Kidney glomerular epithelial cell (primary cell): ENCODE measurements at regions not wholly inside any gene's neighbourhood (a gene's known extent, or its start where the extent isn't known, plus 50 kb on each side); places are given as distances from the start of the nearest gene placed in this dataset.

Experiments
- DNase-seq: peaks from one replicate; lab custom pipeline; 2025; lab: John Stamatoyannopoulos, UW

DNA sequence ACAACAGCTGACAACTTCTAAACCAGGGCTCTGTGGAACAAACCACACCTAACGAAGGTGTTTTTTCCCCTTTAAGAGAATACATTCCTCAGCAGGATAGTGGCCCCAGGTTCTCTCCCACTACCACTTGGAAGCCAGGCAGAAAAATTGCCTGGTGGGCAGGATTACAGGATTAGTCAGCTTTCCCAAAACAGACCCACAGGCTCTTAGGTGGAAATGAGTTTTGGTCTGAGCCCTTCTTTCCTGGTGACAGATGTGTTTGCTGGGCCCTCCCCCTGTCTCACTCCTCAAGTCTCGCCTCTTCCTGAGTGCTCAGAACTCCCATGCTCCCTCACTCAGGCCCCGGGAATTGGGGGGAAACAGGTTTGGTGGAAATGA lies 139.4 kb upstream of the HAAO start:
- DNase-seq: no peak

DNA sequence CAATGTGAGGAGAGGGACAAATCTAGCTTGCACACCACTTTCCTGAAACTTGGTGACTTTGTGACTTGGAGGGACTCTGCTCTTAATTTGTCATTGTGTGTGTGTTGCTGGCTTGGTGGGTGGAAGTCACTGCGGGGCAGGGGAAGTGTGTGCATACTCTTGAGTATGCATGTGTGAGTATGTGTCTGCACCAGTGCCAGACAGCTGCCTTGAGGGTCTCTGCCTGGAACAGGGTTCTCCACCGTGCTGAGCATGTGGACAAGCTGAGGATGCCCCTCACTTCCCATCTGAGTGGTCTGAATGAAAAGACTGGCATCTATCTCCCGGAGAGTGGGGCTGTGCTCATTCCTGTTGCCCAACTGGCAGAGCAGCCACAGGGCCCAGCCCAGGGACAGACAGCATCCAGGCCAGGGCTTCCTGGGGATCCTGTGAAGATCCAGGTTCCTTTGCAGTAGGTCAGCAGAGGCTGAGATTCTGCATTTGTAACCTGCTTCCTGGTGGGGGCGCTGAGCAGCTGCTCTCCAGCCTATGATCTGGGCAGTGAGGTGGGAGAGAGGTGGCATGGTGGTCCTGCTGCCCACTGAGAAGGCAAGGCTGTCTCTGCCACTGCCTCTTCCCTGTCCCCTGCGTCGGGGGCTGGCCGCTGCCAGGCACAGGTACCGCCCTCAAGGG lies 138.9 kb upstream of the HAAO start:
- no peak for DNase-seq

DNA sequence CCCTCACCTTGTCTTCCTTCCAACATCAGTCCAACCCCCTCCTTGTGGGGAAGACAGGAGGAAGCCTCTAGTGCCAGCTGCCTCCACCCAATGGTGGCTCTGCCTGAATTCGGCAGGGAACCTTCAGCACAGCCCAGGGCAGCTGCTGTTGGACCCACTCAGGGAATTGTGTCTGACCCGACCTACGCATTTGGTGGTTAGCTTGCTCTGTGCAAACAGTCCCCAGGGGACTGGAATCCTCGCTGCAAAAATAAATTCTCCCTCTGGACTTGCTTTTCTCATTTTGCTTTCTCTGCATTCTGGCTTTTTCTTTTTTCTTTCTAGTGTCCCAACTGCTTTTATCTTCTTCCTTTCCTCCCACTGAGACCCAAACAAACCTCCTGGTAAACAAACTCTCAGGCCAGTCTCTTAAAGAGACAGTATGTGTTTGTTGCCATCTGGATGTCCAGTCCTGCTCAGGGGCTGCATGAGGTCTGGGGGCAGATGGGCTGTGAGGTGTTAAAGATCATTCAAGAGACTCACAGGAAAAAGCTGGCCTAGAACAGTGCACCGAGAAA lies 137.7 kb upstream of the HAAO start:
- no peak for DNase-seq

DNA sequence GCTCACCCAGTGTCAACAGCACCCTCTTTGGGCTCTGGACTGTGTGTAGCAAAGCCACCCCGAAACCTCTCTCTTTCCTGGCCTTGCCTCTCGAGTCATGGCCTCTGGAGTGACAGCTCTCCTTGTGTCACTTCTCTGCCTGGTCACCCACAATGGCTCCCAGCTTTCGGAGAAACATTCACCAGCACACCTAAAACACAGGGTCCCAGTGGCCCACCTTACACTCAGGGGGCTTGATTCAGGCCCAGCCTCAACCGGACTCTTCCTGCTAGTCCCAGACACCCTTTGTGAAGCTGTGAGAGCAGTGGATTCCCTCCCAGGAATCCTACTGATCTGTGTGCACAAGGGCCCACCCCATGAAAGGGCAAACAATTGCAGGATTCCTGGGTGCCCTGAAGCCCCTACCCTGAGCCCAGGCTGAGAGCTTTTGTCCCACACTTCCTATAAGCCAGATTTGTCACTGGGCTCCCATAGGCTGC lies 137.2 kb upstream of the HAAO start:
- DNase-seq: no peak

DNA sequence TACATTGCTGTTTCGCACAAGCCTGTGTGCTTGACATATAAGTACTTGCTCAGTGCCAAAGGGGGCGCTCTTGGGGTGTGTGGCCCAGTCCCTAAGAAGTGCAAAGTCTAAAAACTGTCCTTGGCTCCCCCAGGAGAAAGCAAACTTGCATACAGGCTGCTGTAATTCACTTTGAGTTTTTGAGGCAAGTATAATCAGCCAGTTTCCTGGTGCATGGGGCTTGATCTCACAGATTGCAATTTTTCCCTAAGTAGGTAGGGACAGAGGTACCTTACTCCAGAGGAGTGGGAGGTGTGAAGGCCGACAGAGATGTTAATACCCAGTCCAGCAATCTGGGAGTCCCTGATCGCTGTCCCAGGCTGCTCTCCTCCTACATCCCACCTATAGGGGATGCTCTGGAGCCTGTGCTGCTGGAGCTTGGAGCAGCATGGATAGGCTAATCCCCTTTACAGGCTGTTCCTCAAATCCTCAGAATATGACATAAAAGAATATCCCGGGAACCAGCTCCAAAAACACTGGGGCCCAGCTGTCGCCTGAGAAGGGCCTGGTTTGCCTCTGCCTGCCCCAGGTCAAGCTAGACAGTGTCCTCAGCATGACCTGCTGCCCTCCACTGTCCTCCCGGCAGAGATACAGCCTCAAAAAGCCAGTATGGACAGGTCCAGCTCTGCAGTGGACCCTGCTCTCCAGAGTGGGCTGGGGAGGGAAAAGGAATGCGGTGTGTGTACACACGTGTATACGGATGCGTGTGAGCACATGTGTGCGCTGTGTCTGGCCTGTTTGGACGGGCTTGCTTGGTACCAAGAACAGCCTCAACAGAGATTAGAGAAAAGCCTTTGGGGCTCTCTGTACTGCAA lies 136.5 kb upstream of the HAAO start:
- DNase-seq: no peak

DNA sequence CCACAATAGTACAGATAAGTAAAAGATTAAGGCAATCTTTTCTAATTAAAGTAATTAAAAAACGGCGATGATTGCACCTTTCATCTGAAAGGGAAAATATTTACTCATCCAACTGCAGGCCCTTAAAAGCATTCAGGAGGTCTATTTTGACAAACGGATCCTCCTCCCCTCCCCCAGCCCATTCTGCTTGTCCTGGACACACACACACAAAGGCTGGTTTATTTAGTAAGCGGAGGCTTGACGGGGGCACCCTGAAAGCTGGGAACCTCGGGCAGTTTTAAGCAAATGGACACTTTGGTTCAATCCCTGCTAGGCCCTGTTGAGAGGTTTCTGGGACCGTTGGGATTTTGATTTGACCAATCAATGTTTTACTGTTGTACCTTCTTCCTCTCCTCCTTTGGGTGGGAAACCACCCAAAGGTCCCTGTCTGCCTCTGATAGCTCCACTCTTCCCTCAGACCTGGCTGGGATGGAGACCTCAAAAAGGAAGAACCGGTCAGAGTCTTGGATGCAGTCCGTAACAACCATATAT lies 135.8 kb upstream of the HAAO start:
- DNase-seq: no peak

DNA sequence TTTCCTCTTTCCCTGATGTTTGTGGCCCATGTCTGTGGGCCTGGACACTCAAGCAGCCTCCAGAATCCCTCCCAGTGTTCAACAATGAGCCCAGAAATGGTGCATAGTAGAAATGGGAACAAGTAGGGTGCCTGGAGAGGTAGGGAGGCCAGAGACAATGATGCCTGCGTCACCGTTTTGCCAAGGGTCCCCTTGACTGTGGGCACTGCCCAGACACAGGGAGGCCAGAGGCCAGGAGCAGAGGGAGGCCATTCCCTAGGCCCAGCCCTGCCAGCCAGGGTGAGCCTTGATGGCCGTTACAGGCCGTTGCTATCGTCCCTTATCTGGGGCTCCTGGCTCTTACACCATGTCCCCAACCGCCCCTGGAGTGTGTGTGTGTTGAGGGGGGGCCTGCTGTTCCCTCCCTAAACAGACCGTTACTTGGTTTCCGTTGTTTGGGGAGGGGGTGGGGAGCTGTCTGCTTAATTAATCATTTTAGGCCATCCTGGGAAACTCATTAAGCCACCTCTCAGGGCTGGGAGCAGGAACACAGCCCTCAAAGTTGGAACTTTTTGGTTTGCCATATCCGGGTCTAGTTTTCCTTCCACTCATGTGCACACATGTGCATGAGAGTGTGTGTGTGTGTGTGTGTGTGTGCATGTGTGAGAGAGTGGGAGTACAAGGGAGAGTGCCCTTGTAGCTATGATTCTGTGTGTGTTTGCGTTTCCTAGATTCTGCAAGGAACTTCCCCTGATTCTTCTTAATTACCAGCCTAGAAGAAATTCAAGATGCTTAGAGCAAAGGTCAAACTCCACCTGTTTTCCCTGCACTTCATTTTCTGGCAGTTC lies 135.2 kb upstream of the HAAO start:
- no peak for DNase-seq

DNA sequence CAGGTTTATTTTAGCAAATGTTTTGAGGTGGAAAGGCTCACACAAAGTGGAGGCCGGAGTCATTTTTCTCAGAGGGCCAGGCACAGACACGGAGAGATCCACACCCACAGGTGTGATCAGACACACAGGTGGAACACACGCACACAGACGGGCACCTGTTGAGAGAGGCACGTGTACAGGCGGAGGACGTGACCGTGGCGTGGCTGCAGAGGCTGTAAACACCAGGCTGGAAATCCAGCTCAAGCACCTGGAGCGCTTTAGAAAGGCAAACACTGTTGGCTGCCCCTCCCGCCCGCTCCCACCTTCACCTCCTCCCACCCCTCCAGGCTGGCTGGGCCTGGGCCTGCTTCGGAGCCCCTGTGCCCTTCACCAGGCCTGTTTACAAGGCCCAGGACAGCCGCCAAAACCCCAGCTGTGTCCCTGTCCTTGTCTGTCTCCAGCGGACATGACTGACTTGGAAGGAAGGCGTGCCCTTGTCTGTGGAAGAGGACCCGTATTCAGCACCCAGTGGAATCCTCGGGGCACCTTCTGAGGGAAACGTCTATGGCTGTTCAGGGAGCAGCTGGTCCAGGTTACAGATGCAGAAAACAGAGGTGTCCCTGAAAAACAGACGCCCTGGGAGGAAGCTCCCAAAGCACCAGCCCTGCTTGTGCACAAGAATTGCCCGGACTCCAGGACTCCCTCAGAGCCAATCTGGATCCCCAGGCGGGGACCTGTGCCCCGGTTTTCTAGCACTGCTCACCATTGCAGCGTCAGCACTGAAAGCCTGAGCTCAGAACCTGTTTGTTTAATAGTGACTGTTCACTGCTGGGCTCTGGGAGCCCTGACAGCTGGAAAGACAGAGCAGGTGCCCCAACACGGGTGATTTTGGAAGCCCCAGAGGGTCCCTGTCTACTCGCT lies 134.3 kb upstream of the HAAO start:
- DNase-seq: no peak

DNA sequence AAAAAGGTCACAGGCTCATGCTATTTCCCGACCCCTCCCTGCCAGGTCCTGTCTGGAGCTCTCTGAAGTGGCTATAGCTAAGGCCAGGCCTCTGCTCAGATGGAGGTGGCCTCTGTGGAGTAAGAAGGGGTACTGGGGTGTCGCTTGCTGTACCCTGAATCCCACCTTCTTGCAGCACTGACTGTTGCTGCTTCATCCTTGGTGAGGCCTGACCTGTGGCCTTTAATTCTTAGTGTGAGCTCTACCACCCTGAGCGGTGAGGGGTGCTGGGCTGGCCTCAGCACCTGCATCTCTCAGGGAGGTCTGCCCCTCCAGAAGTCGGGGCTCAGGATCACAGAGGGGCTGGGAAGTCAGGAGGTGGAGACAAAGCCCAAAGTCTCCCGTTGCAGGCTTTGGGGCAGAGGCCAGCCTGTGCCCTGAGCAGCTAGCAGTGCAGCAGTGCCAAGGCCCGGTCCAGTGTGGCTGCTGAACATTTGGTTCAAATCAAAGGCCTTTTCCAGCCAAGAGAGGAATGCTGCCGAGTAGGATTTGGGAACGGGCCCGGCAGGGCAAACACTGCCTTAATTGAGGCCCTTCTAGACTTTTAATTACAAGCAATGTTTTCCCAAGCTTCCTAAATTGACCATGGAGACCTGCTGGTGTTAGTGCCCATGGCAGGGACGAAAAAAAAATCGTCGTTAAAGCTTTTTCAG lies 133.5 kb upstream of the HAAO start:
- no peak for DNase-seq

DNA sequence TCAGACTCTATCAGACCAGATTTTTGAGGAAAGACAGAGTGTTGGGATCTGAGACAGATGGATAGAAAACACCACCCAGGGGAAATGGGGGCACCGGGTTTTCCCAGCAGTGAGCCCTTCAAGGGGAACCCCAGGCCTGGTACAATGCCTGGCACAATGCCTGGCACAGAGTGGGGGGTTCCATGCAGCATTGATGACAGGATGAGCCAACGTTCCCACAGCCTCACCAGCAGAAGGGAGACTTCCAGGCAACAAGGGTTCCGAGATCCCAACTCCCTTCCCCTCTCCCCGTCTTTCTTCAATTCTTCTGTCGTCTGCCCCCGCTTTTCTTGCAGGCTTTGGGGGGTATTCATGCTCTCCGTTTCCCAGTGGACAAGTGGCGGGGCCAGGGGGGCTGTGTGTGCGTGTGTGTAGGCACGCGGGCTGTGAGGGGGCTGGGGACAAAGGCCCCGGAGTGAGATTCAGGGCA lies 132.1 kb upstream of the HAAO start:
- DNase-seq: no peak

DNA sequence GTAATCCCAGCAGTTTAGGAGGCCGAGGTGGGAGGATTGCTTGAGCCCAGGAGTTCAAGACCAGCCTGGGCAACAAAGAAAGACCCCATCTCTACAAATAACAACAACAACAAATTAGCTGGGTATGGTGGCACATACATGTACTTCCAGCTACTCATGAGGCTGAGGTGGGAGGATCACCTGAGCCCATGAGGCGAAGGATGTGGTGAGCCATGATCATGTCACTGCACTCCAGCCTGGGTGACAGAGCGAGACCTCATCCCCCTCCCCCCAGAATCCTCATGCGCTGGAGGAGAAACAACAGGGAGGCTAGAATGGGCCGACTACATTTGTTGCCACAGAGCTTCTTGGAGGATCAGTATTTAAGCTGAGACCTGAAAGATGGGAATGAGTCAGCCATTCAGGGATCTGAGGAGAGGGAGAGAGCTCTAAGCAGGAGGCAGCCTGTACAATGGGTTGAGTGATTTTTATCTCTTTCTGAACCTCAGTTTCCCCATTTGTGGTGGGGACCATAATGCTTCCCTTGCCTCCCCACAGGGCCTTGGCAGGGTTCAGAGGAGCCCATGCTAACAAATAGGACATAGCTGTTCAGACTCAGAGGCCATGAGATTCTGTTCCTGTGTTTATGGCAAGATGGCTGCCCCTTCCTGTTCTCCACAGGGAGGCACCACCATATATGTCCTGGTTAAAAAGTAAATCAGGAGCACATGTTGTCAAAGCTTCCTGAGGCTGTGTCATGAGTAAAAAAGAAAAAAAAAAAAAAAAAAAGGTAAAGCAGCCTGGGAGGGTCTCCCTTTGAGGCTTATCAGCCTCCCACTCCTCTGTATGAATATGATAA lies 131.4 kb upstream of the HAAO start:
- peak; percentile 75 for DNase-seq

DNA sequence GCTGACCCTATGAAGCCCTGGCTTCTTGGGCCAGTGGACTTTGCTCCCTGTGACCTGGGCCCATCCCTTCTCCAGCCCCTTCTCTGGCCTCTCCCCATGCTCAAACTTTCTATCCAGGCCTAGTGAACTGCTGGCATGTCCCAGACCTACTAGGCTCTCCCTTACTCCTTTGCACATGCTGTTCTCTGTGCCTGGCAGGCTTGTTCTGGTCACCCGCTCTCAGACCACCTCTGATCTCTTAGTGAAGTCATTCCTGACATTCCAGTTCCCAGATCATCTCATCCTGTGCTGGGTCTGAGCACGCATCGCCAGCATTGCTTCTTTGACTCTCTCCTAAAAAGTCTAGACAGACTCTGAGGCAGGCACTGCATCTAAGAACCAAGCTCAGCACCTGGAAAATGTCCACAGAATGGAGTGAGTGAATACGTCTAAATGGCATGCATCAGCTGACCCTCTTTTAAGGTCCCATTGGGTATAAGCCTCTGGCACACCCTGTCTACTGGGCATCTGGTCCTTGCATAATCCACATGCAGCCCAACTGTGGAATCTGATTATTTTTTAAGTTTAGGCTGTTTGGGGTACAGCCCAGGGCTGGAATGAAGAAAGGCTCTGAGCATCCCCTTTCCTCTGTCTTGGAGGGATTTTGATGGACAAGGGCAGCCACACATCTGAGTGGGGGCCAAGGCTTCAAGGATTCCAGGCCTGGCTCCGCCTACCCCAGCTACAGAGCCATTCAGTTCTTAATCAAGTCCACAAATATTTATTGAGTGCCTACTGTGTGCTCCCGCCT lies 130.6 kb upstream of the HAAO start:
- DNase-seq: peak; percentile 75

DNA sequence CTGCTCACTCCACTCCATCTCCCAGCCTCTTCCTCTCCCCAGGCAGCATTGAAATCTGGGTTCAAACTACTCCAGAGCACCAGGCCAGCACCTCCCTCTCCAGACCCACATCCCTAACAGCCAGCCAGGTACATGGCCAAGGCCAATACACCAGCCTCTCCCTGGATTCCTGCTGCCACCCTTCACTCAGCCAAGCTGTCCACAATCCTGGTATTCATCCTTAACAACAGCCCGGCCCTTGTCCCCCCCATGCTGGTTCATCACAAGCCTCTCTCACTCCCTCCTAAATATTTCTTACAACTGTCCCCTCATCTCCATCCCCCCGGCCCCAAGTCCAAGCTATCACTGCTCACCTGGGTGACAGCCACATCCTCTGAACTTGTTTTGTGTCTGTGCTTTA lies 129.9 kb upstream of the HAAO start:
- DNase-seq: no peak

DNA sequence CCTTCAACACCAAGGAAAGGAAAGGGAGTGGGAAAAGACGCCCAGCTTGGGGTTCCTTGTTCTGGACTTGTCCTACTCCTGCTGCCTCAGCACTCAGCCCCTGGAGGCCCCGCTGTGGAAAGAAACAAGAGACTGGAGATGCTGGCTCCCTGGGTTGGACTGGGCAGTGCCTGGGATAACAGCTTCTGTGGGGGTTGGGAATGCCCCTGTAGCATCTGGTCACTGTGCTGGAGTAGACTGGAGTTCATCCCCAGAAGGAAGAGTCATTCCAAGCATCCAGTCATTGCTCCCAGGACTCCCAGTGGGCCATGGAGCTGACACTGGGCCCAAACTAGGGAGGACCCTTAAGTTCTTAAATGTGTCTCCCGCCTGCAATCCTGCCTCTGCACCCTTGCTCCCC lies 129.3 kb upstream of the HAAO start:
- no peak for DNase-seq

DNA sequence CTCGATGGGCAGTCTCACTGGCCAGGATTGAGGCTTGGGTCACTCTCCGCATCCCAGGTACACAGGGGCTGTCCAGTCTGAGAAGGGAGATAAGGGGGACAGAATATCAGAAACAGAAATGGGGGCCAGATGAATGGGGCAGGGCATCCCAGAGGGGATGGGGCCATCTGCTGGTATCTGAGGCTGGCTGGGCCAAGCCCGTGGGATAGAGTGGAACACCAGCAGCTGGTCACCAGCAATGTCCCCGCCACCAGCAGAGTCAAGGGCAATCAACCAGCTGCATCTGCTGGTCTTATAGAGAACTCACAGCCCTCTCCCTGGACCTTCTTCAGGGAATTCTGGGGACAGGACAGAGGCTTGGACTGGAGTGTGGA lies 128.8 kb upstream of the HAAO start:
- DNase-seq: no peak

DNA sequence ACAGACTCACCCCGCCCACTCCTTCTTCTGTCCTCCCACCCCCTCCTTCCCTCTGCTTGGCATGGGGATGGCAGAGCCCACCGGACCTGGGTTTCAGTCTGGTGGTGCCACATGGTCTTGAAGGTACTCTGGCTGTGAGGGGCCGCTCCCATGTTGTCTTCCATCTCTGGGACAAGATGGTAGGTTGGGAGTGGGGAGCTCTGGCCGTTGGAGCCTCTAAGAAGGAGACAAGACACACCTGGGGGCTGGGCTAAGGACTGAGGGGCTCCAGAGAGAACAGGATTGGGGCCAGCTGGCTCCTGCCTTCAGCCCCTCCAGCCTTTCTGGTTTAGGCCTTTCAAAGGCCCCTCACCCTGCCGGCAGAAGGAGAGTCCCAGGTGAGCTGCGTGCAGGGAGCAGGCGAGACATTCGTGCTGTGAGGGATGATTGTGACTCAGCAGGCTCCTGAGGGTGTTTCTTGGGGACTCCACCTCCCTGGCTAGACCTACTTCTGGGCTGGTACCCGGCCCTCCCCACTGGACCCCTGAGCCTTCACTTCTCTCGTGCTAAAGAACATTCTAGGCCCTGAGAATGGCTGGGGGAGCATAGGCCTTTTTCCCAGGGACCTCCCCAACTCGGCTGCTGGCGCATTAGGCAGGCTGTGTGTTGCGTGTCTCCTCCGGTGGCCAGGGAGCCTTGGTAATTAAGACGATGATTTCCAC lies 128.2 kb upstream of the HAAO start:
- no peak for DNase-seq

DNA sequence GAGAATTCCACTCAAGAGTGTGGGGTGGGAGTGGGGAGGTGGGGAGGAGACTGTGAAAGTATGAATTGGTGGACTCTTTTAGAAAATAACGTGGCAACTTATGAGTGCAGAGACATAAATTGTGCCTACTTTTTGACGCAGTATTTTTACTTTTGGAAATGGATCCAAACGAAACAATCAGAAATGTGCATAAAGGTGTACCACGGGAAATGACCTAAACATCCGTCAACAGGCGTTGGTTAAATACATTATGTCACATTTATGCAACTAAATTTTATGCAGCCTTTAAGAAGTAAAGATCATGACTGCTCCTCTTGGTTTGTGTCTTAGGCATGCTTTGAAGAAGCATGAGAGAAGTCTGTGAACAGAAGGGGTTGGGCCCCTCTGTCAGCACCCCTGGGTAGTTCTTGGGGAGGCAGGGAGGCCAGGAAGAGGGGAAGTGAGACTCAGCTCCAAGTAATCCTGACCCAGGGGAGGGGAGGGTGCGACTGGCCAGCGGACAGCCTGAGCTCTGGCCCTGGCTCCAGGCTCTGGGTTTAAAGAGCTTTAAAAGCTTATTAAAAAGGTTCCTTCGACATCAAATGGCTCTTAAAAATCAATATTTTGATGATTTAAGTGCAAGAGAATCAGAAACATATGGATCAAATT lies 126.4 kb upstream of the HAAO start:
- no peak for DNase-seq
